RWPE1 (cell line): ENCODE measurements at regions not wholly inside any gene's neighbourhood (a gene's known extent, or its start where the extent isn't known, plus 50 kb on each side); places are given as distances from the start of the nearest gene placed in this dataset.

Experiments
- CTCF ChIA-PET: fragments of 350-600 bp; sonication (Branson Sonifier 250); formaldehyde crosslinking; extraction: SDS; loops from one replicate; lab custom pipeline; 2021; lab: Yijun Ruan, JAX
- POLR2A ChIA-PET: fragments of 400-600 bp; formaldehyde crosslinking; extraction: SDS; loops from one replicate; lab custom pipeline; 2020; ENCODE audit warnings: antibody characterized with exemption; ENCODE audit not compliant: low non-redundant PET; lab: Yijun Ruan, JAX
- DNase-seq: peaks from one replicate; pipeline ENCODE4 v3.0.0; 2012; ENCODE audit warnings: low spot score
- H3K27ac ChIP-seq: fragments of 450-650 bp; 2 replicates; pipeline ENCODE4 v1.5.1; 2017
- TF ChIP-seq, protein P1 (sequence below): fragments of 450-650 bp; conservative IDR thresholded peaks from 2 replicates; pipeline ENCODE4 v1.5.1; 2017; ENCODE audit warnings: low read depth, mild to moderate bottlenecking

DNA sequence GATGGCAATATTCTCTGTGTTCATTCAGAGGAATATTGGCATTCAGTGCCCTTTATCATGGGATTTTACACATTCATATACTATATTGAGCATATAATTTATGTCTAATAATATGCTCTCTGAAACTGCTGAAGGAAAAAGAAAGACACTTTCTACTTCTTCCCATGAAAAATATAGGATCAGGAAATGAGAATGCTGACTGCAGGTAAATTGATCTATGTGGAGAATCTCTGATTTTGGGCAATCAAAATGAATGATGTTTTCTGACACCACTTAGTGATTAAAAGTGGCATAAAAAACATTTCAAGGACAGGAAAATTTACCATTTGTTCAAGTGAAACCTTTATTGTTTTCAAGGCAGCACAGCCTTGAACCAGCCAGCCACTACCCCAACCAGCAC, 260.1 kb upstream of the STXBP5 start:
- TF ChIP-seq, protein P1, sequence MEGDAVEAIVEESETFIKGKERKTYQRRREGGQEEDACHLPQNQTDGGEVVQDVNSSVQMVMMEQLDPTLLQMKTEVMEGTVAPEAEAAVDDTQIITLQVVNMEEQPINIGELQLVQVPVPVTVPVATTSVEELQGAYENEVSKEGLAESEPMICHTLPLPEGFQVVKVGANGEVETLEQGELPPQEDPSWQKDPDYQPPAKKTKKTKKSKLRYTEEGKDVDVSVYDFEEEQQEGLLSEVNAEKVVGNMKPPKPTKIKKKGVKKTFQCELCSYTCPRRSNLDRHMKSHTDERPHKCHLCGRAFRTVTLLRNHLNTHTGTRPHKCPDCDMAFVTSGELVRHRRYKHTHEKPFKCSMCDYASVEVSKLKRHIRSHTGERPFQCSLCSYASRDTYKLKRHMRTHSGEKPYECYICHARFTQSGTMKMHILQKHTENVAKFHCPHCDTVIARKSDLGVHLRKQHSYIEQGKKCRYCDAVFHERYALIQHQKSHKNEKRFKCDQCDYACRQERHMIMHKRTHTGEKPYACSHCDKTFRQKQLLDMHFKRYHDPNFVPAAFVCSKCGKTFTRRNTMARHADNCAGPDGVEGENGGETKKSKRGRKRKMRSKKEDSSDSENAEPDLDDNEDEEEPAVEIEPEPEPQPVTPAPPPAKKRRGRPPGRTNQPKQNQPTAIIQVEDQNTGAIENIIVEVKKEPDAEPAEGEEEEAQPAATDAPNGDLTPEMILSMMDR = no peak
- POLR2A ChIA-PET = no interaction called here
- CTCF ChIA-PET = interaction anchor here (0.5 to 0.7 kb wide), 2 partner anchors 182 to 840 kb away, joined by 3 to 5 read pairs; no protein-coding TSS in a partner anchor
- no peak for DNase-seq
- H3K27ac ChIP-seq = no peak overlapping the region

DNA sequence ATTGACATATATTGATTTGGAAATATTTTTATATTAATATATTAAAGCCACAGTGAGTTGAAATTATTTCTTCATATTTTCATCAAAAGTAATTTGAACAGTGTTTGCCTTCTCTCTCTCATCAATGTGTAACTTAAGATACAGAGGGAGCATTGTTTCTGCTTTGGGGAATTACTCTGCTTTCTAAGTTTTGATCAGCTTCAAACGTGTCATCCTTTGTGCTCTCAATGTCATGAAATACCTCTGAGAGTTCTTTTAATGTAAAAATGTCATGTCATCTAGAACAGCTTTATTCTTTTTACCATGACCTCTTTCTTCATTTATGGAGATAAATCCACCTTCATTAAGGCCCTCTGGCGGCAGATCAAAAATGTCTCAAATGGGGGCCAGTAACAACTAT, 259.4 kb upstream of the STXBP5 start:
- no peak for DNase-seq
- TF ChIP-seq, protein P1 = no peak
- no peak overlapping the region for H3K27ac ChIP-seq
- ChIA-PET POLR2A (no interaction called here), CTCF (interaction anchor here (0.5 kb wide), 2 partner anchors 46 to 1549 kb away, joined by 3 to 4 read pairs; no protein-coding TSS in a partner anchor)

- ChIA-PET POLR2A (no interaction called here), CTCF (interaction anchor here (0.6 kb wide), 1 partner anchor 301 kb away, joined by 5 read pairs; no protein-coding TSS in a partner anchor)
- H3K27ac ChIP-seq = no peak overlapping the region
- TF ChIP-seq, protein P1 = no peak
- DNase-seq = no peak
Measured at GRCh38 chr6:146946559-146946958, 257.7 kb upstream of the STXBP5 start.

GRCh38 chr6:146948790-146949342, 255.4 kb upstream of the STXBP5 start:
- TF ChIP-seq, protein P1 = no peak
- no peak overlapping the region for H3K27ac ChIP-seq
- POLR2A ChIA-PET = no interaction called here
- no peak for DNase-seq
- CTCF ChIA-PET = no interaction called here

- POLR2A ChIA-PET = no interaction called here
- H3K27ac ChIP-seq = no peak overlapping the region
- TF ChIP-seq, protein P1 = no peak
- CTCF ChIA-PET = no interaction called here
- DNase-seq = no peak
Measured at GRCh38 chr6:146949425-146949824, 254.8 kb upstream of the STXBP5 start.

GRCh38 chr6:146950351-146950835, 253.8 kb upstream of the STXBP5 start:
- H3K27ac ChIP-seq = no peak overlapping the region
- CTCF ChIA-PET = no interaction called here
- POLR2A ChIA-PET = no interaction called here
- TF ChIP-seq, protein P1 = no peak
- DNase-seq = no peak
